Neural progenitor cell (in vitro differentiated cells): ENCODE measurements at regions not wholly inside any gene's neighbourhood (a gene's known extent, or its start where the extent isn't known, plus 50 kb on each side); places are given as distances from the start of the nearest gene placed in this dataset.

Experiments
- CTCF ChIP-seq: fragments of 200-600 bp; sonication (generic); IDR thresholded peaks from 2 replicates; pipeline ENCODE4 v1.5.1; 2017; ENCODE audit warnings: antibody characterized with exemption, mild to moderate bottlenecking
- EZH2 ChIP-seq: fragments of 200-600 bp; sonication (generic); IDR thresholded peaks from 2 replicates; pipeline ENCODE4 v1.6.1; 2017; ENCODE audit warnings: antibody characterized with exemption, mild to moderate bottlenecking, moderate library complexity
- EZH2phosphoT487 ChIP-seq: fragments of 200-600 bp; sonication (generic); IDR thresholded peaks from 2 replicates; pipeline ENCODE4 v1.6.1; 2017; ENCODE audit warnings: antibody characterized with exemption

- TF ChIP-seq CTCF (no peak), EZH2 (no peak), EZH2phosphoT487 (no peak)
These were observed 100.4 kb downstream of the SLC10A2 start for GRCh38 chr13:102965802-102966201.
